ENCODE measurements at regions not wholly inside any gene's neighbourhood (a gene's known extent, or its start where the extent isn't known, plus 50 kb on each side); places are given as distances from the start of the nearest gene placed in this dataset.

DNA sequence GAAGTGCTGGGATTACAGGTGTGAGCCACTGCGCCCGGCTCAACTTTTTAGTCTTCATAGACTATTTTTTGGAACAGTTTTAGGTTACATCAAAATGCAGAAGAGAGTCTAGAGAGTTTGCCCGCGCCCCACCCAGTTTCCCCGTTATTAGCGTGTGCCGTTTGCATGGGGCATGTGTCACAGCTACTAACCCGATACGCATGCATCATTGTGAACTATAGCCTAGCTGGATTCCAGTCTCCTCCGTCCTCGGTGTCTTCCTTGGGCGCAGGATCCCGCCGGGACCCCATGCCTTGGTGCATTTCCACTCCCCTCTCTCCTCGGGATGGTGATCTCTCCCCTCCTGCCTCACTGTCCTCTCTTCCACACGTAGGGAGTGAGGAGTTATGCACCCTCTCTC is 85.5 kb upstream of the ADRA2C start:
- Histone ChIP-seq H3K27me3 (peaks cover 5% of the 10 kb centered on the region), H3K27ac (no peak overlapping the region), H3K9me3 (no peaks in the 10 kb centered on the region), H3K4me3 (no peak overlapping the region), H3K4me1 (no peaks in the 10 kb centered on the region), H3K9ac (ENCODE audit: low read depth in 2 of 2, low read length in 2 of 2) (no peak overlapping the region), H3K36me3 (no peaks in the 10 kb centered on the region)
- intact Hi-C loops (cut with DNase I) = no loop called here
- TF ChIP-seq, protein P1, sequence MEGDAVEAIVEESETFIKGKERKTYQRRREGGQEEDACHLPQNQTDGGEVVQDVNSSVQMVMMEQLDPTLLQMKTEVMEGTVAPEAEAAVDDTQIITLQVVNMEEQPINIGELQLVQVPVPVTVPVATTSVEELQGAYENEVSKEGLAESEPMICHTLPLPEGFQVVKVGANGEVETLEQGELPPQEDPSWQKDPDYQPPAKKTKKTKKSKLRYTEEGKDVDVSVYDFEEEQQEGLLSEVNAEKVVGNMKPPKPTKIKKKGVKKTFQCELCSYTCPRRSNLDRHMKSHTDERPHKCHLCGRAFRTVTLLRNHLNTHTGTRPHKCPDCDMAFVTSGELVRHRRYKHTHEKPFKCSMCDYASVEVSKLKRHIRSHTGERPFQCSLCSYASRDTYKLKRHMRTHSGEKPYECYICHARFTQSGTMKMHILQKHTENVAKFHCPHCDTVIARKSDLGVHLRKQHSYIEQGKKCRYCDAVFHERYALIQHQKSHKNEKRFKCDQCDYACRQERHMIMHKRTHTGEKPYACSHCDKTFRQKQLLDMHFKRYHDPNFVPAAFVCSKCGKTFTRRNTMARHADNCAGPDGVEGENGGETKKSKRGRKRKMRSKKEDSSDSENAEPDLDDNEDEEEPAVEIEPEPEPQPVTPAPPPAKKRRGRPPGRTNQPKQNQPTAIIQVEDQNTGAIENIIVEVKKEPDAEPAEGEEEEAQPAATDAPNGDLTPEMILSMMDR (IDR thresholded peaks at IDR 0.05) = no peak
- no peak for DNase-seq

DNA sequence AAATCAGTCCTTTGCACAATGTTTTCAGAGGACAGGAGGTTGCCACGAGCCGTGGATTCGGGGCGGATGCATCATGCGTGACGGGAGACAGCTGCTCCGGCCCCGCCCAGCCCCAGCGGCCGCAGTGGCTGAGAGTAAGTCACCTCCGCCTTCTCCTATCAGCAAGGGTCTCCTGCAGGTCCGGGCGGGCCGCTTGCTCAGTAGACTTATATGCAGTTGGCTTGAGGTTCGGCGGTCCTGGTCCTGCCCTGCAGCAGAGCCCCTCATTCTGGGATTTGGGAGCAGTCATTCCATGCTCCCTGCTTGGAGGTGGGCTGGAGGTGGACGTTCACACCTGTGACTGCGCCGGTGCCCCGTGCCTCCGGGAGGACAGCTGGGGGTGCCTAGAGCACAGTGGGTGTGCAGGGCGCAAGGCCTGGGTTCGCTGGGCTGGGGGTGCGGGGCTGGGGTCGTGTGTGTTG is 86.3 kb upstream of the ADRA2C start:
- peaks cover 5% of the 10 kb centered on the region for H3K27me3 ChIP-seq
- intact Hi-C loops (cut with DNase I) = no loop called here
- no peak overlapping the region for H3K4me3 ChIP-seq
- TF ChIP-seq, protein P1 (IDR thresholded peaks at IDR 0.05) = no peak
- H3K4me1 ChIP-seq = no peaks in the 10 kb centered on the region
- no peaks in the 10 kb centered on the region for H3K9me3 ChIP-seq
- DNase-seq = no peak
- H3K9ac ChIP-seq (ENCODE audit: low read depth in 2 of 2, low read length in 2 of 2) = no peak overlapping the region
- H3K36me3 ChIP-seq = no peaks in the 10 kb centered on the region
- H3K27ac ChIP-seq = no peak overlapping the region

DNA sequence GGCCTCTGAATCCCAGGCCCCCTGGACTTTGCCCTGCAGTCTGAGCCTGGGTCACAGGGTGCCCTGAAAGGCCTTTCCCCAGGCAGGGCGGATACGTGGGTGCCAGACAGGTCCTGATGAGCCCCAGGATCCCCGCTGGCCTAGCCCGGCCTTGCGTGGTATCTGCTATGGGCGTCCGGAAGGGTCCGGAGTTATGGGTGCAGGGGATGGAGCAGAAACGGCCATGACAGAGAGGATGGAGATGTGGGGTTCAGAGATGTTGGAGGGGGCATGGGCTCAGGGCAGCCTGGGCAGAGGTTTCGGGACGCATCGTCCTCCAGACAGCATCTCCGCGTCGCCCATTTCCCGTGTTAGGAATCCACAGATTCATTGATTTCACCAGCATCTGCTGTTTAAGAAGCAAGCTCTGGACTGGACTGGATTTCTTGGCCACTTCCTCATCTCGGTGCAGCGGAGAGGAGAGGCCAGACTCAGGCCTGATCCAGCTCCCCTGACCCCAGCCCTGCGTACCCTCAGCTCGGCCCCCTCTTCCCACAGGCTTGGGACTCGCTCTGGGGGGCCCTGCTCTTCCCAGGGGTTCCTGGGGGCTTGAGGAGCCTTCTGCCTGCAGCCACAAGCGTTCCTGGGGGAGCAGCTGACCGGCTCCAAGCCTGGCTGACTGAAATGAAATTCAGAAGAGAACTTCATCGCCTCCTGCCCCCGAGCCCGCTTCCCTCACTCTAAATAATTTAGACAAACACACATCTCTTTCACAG is 86.9 kb upstream of the ADRA2C start:
- TF ChIP-seq, protein P1 (IDR thresholded peaks at IDR 0.05) = no peak
- no peaks in the 10 kb centered on the region for H3K4me1 ChIP-seq
- H3K9me3 ChIP-seq = no peaks in the 10 kb centered on the region
- H3K4me3 ChIP-seq = no peak overlapping the region
- H3K27me3 ChIP-seq = peaks cover 5% of the 10 kb centered on the region
- H3K9ac ChIP-seq (ENCODE audit: low read depth in 2 of 2, low read length in 2 of 2) = no peak overlapping the region
- H3K27ac ChIP-seq = no peak overlapping the region
- no peak for DNase-seq
- intact Hi-C loops (cut with DNase I) = no loop called here
- H3K36me3 ChIP-seq = no peaks in the 10 kb centered on the region

DNA sequence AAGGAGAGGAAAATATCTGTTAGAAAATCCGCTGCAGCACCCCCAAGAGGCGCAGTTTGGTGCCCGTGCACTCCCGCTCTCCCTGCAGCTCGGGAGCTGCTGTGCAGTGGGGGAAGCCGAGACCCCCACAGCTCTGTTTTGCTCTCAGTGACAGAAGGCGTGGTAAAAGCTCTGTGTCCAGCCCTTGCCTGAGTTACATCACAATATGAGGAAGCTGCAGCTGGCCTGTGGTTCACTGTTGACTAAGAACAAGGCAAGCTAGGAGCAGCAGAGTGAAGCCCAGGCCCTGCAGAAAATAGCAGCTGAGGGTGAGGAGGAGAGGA is 88.5 kb upstream of the ADRA2C start:
- no peak for DNase-seq
- Histone ChIP-seq H3K9me3 (no peaks in the 10 kb centered on the region), H3K9ac (ENCODE audit: low read depth in 2 of 2, low read length in 2 of 2) (no peak overlapping the region), H3K36me3 (no peaks in the 10 kb centered on the region), H3K27ac (no peak overlapping the region), H3K27me3 (peaks cover 5% of the 10 kb centered on the region), H3K4me1 (no peaks in the 10 kb centered on the region), H3K4me3 (no peak overlapping the region)
- intact Hi-C loops (cut with DNase I) = no loop called here
- TF ChIP-seq, protein P1 (IDR thresholded peaks at IDR 0.05) = no peak

DNA sequence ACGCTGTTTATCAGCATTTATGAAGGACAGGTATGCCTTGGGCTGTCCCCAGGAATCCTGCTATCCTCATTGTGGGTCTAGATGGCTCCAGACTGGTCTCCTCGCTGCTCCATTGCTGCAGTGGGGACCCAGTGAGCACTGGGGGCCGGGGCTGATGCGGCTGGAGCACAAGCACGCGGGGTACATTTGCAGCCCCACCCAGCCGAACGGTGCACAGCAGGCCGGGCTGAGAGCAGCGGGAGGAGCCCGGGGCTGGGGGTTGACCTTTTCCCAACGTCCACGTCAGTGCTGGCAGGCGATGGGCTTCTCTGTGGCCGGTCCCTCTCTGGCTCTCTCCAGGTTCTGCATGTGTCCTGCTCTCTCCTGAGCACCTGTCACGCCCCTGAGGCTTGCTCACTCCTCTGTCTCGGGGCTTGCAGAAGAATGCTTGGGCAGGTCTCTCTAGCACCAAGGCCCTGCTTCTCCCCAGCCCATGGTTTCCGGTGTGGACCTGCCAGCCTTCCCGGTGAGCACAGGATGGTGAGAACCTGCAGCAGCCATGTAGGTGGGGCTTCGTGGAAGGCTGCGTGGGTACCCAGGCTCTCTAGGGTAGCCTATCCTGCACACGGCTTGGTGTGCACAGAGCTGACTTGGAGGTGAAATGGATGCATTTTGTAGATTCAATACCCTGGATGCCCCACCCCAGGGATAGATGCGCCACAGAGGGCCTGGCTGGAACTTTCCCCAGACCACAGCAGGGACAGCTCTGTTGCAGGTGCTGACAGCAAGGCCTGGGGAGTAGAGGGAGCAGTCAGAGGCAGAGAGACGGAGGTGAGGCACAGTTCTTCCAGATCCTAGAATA is 89.1 kb upstream of the ADRA2C start:
- Histone ChIP-seq H3K27me3 (peaks cover 5% of the 10 kb centered on the region), H3K27ac (no peak overlapping the region), H3K9me3 (no peaks in the 10 kb centered on the region), H3K4me3 (no peak overlapping the region), H3K9ac (ENCODE audit: low read depth in 2 of 2, low read length in 2 of 2) (no peak overlapping the region), H3K36me3 (no peaks in the 10 kb centered on the region), H3K4me1 (no peaks in the 10 kb centered on the region)
- TF ChIP-seq, protein P1 (IDR thresholded peaks at IDR 0.05) = no peak
- DNase-seq = no peak
- intact Hi-C loops (cut with DNase I) = no loop called here

All from colonic mucosa (tissue), 4 donors.